GM18870 (cell line): ENCODE measurements at regions not wholly inside any gene's neighbourhood (a gene's known extent, or its start where the extent isn't known, plus 50 kb on each side); places are given as distances from the start of the nearest gene placed in this dataset.

ENCODE experiments used
- ATAC-seq: cut with Tn5 transposase; IDR thresholded peaks from one replicate; pipeline ENCODE4 v1.9.1; 2021; ENCODE audit warnings: moderate library complexity; ENCODE audit not compliant: unreplicated experiment

- ATAC-seq, result no peak
Measured at GRCh38 chr13:108156749-108157148, 58.6 kb downstream of the LIG4 start.

GRCh38 chr13:108155185-108156106 lies 59.9 kb downstream of the LIG4 start:
- ATAC-seq, result peak; percentile 60

GRCh38 chr13:108154421-108154858 lies 60.9 kb downstream of the LIG4 start:
- ATAC-seq, result no peak

GRCh38 chr13:108146642-108147041 lies 68.7 kb downstream of the LIG4 start:
- ATAC-seq, result no peak

- no peak for ATAC-seq
Measured at GRCh38 chr13:108142702-108143436, 72.5 kb downstream of the LIG4 start.

GRCh38 chr13:108137176-108137575 lies 78.2 kb downstream of the LIG4 start:
- no peak for ATAC-seq

GRCh38 chr13:108127406-108127805 lies 87.9 kb downstream of the LIG4 start:
- no peak for ATAC-seq

- ATAC-seq, result no peak
Measured at GRCh38 chr13:108126056-108126455, 89.3 kb downstream of the LIG4 start.

GRCh38 chr13:108121406-108121805 lies 93.9 kb downstream of the LIG4 start:
- ATAC-seq, result no peak

- ATAC-seq, result no peak
Measured at GRCh38 chr13:108120856-108121255, 94.5 kb downstream of the LIG4 start.

GRCh38 chr13:108120302-108120701 lies 95.0 kb downstream of the LIG4 start:
- ATAC-seq, result no peak

GRCh38 chr13:108115738-108116137 lies 99.6 kb downstream of the LIG4 start:
- ATAC-seq, result no peak

- ATAC-seq, result no peak
Measured at GRCh38 chr13:108113407-108113806, 101.9 kb downstream of the LIG4 start.

GRCh38 chr13:108104736-108105135 lies 110.6 kb downstream of the LIG4 start:
- no peak for ATAC-seq

- ATAC-seq, result no peak
Measured at GRCh38 chr13:108102771-108103170, 112.6 kb downstream of the LIG4 start.

GRCh38 chr13:108096301-108096915 lies 118.9 kb downstream of the LIG4 start:
- ATAC-seq, result no peak

- ATAC-seq, result no peak
Measured at GRCh38 chr13:108095036-108095435, 120.3 kb downstream of the LIG4 start.

- ATAC-seq, result no peak
Measured at GRCh38 chr13:108093616-108094015, 121.7 kb downstream of the LIG4 start.

- no peak for ATAC-seq
Measured at GRCh38 chr13:108087810-108088209, 127.5 kb downstream of the LIG4 start.

- ATAC-seq, result no peak
Measured at GRCh38 chr13:108086678-108087077, 128.7 kb downstream of the LIG4 start.

GRCh38 chr13:108084840-108085239 lies 130.5 kb downstream of the LIG4 start:
- ATAC-seq, result no peak

- ATAC-seq, result no peak
Measured at GRCh38 chr13:108083056-108083455, 132.3 kb downstream of the LIG4 start.
